ENCODE measurements at regions not wholly inside any gene's neighbourhood (a gene's known extent, or its start where the extent isn't known, plus 50 kb on each side); places are given as distances from the start of the nearest gene placed in this dataset.
A peak's percentile ranks its signal among the peaks of the same experiment; 100 is the strongest.

- no peaks in the 10 kb centered on the region for H3K36me3 ChIP-seq (ENCODE audit: control insufficient read depth in 2 of 4, insufficient read depth in 4 of 4, low read length in 3 of 4)
These were observed 373.4 kb upstream of the ACO1 start for GRCh38 chr9:32011049-32011448.

More at GRCh38 chr9:32011049-32011448, 373.4 kb upstream of the ACO1 start:
- Histone ChIP-seq H3K79me1 (ENCODE audit: low read depth, low read length) (no peaks in the 10 kb centered on the region), H2AFZ (ENCODE audit: low read length) (peak overlapping the region; percentile 27; the same call in 1 of the 2 replicates), H3K27ac (ENCODE audit: low read depth, low read length) (no peak overlapping the region), H3K4ac (replicated peaks; ENCODE audit: insufficient read length, low read depth, low read length) (no peak overlapping the region), H3K14ac (ENCODE audit: insufficient read length) (no peak overlapping the region), H4K91ac (replicated peaks; ENCODE audit: insufficient read length, low read length) (no peak overlapping the region), H3K4me3 (ENCODE audit: extremely low read depth in 1 of 4, insufficient read depth in 2 of 4, low read depth in 3 of 4, low read length in 4 of 4) (no peak overlapping the region), H2BK120ac (replicated peaks; ENCODE audit: low read depth, low read length) (no peak overlapping the region), H3K9ac (replicated peaks in 1 of 4; ENCODE audit: extremely low read depth in 1 of 4, low read depth in 3 of 4, low read length in 3 of 4) (no peak overlapping the region), H2BK15ac (ENCODE audit: low read length) (no peak overlapping the region), H3K23ac (ENCODE audit: insufficient read length) (no peak overlapping the region), H2BK20ac (ENCODE audit: low read length) (no peak overlapping the region), H4K5ac (ENCODE audit: insufficient read length, low read depth, low read length) (no peak overlapping the region), H2BK12ac (ENCODE audit: low read depth, low read length) (no peak overlapping the region), H3K56ac (replicated peaks; ENCODE audit: insufficient read length, low read depth, low read length) (no peak overlapping the region), H3K4me1 (replicated peaks in 1 of 4; ENCODE audit: control insufficient read depth in 3 of 4, insufficient read depth in 4 of 4, low read length in 3 of 4) (no peaks in the 10 kb centered on the region), H3K27me3 (replicated peaks in 1 of 4; ENCODE audit: control insufficient read depth in 3 of 4, extremely low read depth in 1 of 4, insufficient read depth in 3 of 4, low read length in 3 of 4) (no peaks in the 10 kb centered on the region), H3K18ac (ENCODE audit: extremely low read depth, low read length) (no peak overlapping the region), H2BK5ac (ENCODE audit: low read depth, low read length) (no peak overlapping the region), H4K8ac (ENCODE audit: extremely low read depth, insufficient read depth, low read length) (no peak overlapping the region), H3K9me3 (ENCODE audit: insufficient read depth in 2 of 2, low read depth in 1 of 2, low read length in 1 of 2) (peaks cover 7 to 11% of the 10 kb centered on the region in 2 experiments; a peak in 3 of 4 replicates), H2AK5ac (ENCODE audit: low read depth, low read length) (no peak overlapping the region), H3K23me2 (ENCODE audit: low read depth, low read length) (no peaks in the 10 kb centered on the region), H3K4me2 (ENCODE audit: insufficient read depth in 1 of 2, low read depth in 2 of 2, low read length in 2 of 2) (no peak overlapping the region), H3K79me2 (ENCODE audit: control insufficient read depth in 1 of 2, insufficient read depth in 2 of 2, low read length in 2 of 2) (no peaks in the 10 kb centered on the region), H4K20me1 (replicated peaks in 1 of 2; ENCODE audit: control insufficient read depth in 1 of 2, insufficient read depth in 2 of 2, low read length in 2 of 2) (no peaks in the 10 kb centered on the region)
- POLR2A ChIA-PET (ENCODE audit: partially characterized antibody) = no interaction called here
- CTCF ChIA-PET (ENCODE audit: partially characterized antibody) = interaction anchor here (0.8 to 1.0 kb wide), 2 partner anchors 237 to 341 kb away, joined by 3 to 4 read pairs; no protein-coding TSS in a partner anchor
- FAIRE-seq (no peak), DNase-seq (ENCODE audit: low read depth in 1 of 2, low spot score in 2 of 2) (no peak)
- TF ChIP-seq TCF12 (IDR thresholded peaks at IDR 0.05; ENCODE audit: low read depth, low read length) (no peak), ATF3 (IDR thresholded peaks at IDR 0.05; ENCODE audit: insufficient read depth, low read depth, low read length) (no peak), GTF2F1 (IDR thresholded peaks at IDR 0.05; ENCODE audit: borderline replicate concordance, low read depth, low read length) (no peak), CTBP2 (IDR thresholded peaks at IDR 0.05; ENCODE audit: borderline replicate concordance, insufficient read depth, insufficient read length, low read length) (no peak), BCL11A (IDR thresholded peaks at IDR 0.05; ENCODE audit: low read depth in 2 of 2, low read length in 2 of 2) (no peak)
- WGBS, 2 experiments (ENCODE audit: extremely low coverage in 1 of 2, insufficient coverage in 1 of 2, insufficient read length in 1 of 2, insufficient replicate concordance in 2 of 2, low coverage in 1 of 2, low lambda C conversion rate in 2 of 2, missing lambda C conversion rate in 1 of 2) = 95% methylated on average over 2 of the region's 2 CpGs; no CpG with 5 or more reads in 1 of the 2 experiments
